Ovary (tissue), 3 donors: ENCODE measurements at regions not wholly inside any gene's neighbourhood (a gene's known extent, or its start where the extent isn't known, plus 50 kb on each side); places are given as distances from the start of the nearest gene placed in this dataset.

Source experiments
- CTCF ChIP-seq, 3 donors: fragments of 450-650 bp in 2 of 3; fragments of 200-600 bp in 1 of 3; IDR thresholded peaks; one replicate each; pipeline versions ENCODE4 v1.5.1 to v1.8.0; 2016 to 2022; ENCODE audit warnings: antibody characterized with exemption in 3 of 3, mild to moderate bottlenecking in 1 of 3
- EP300 ChIP-seq: sonication (generic); formaldehyde crosslinking; IDR thresholded peaks from one replicate; pipeline ENCODE4 v1.6.1; 2017; ENCODE audit warnings: antibody characterized with exemption
- POLR2A ChIP-seq: fragments of 450-650 bp; IDR thresholded peaks from one replicate; pipeline ENCODE4 v1.6.1; 2017; ENCODE audit warnings: antibody characterized with exemption, mild to moderate bottlenecking, moderate library complexity
- donor health status: DM: no; HTN: no; CAD: no.

GRCh38 chr4:58983887-58984286 lies 1873.7 kb upstream of the IGFBP7 start:
- TF ChIP-seq CTCF (IDR thresholded peaks at IDR 0.05) (no peak), POLR2A (no peak), EP300 (no peak)
